ENCODE measurements at regions not wholly inside any gene's neighbourhood (a gene's known extent, or its start where the extent isn't known, plus 50 kb on each side); places are given as distances from the start of the nearest gene placed in this dataset.

DNA sequence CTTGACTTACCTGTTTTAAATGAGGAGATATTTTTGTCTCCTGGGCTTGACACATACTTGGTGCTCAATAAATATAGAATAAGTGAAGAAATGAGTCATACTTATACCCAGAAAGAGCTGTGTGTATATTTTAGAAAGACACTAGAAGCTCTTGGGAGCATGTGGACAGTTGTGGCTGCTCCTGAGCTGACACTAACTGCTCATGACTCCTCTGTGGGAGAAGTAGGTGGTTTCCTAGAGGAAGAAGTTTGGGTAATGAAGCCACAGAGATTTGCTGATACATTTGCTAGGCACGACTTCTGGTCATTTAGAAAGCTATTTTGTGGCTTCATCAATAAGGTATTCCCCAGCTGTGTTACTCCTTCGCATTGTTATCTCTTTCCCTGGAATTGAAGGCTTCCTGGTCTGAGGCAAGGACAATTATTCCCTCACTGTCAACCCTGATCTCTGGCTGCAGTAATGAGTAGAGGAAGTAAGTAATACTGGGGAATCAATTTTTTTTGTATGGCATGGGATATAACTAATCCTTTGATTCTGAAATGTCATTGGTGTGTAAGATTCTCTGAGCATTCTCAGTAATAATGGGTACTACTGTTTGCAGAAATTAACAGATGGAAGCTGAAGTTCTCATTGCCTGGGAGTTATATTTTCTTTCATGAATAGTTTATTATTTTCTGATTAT is 79.6 kb upstream of the DCBLD2 start:
- DNase-seq: no peak

DNA sequence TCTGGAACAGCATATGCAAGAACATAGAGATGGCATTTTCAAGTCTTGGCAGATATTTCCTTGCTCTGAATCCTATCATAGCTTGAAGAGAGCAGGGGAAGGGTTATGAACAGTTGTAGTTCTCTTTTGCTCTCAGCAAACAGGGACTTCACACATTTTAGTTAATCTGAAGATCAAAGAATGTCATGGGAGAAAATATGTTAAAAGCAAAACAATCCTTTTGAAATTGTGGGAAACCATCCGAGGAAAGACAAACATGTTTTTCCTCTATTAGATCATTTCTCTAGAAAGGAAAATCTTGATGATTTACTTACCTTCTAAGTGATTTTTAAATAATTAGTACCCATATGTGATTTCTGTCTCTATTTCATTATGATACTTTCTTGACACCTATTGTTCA is 77.8 kb upstream of the DCBLD2 start:
- no peak for DNase-seq

DNA sequence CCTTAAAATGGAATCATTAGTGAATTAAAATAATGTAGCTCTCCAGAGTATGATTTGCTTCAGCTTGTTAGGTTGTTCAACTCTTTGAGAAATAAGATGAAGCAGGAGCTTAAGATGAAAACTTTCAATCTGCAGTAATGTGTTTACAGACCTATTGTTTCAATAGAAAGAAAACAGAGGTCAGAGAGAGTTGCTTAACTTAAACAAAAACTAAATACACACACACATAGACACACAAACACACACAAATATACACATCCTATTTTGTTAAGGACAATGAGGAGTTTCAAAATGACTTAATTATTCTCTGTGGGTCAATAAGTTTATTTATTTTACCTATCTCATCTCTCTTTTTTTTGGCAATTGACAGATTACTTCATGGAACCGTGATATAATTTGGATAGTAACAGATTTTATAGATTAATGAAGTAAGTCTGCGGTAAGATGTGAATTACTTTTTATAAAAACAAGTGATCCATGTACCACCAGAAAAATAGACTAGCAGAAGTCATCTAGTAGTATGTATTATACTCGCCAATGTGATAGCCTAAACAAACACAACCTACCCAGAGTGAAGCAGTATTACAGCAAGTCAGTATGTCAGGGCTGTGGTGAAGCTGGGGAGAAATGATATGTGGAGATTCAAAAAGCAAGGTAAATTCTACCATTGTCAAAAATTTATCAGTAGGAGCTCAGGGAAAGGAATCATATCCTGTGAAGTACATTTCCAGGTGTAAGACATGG is 76.7 kb upstream of the DCBLD2 start:
- no peak for DNase-seq

DNA sequence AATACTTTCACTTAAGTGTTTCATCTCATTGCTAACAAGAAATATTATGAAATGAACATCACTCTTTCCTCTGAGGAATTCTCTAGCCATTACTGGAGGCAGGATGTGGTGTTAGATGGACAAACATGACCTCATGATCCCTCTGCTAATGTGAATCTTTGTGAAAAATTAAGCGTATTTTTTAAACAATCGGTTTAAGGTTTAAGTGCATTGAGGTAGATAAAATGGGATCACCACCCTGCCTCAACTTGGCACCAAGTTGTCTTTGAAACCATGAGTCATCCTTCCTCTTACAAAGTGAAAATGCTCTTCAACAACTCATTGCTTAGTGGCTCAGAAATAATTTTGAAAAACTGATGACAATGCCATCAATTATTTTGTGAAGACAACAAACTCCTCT is 76.0 kb upstream of the DCBLD2 start:
- DNase-seq: no peak

DNA sequence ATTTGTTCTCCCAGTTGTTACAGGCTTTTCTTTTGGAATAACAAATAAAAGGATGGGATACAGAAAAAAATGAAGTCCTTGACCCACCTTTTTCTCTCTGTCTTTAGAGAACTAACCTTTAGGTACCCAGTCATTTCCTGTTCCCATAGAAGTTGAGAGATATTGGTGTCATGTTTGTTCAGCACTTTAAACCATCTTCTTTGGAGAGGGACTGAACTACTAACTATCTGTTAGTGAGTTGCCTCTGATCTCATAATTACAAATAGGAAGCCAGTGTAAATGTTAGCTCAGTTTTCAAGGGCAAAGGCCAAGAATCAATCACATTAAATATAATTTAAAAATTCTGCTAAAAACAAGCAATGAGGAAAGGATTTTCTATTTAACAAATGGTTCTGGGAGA is 72.9 kb upstream of the DCBLD2 start:
- no peak for DNase-seq

DNA sequence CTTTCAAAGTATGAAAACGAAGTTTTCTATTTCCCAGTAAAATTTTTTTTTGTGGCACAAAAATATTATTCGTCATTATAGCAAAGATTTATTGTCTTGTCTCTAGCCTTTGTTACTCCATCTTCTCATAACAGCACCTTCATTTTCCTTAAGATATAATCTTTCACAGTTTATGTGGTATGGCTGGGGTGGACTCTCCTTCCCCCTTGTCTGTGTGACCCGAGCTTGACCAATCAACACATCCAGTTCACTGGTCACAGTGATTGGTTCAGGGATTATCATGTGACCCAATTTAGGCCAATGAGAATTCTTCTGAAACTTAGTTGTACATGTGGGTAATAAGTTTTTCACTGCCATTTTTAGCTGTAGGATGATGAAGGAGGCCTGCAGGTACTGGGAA is 71.2 kb upstream of the DCBLD2 start:
- no peak for DNase-seq

DNA sequence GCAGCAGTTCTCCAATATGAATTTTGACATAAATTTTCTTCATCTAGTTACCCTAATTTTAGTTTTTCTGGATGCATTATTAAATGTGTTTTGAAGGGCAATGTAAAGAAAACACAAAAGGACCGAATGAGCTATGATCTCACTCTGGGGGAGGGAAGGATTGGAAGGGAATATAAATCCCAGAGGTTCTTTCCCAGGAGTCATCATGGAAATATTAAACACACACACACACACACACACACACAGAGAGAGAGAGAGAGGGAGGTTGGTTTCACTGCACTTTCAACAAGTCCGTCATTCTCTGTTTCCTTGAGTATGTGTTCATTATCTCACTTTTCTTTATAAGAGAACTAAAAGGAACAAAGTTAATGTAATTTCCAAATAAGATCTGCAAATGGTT is 70.7 kb upstream of the DCBLD2 start:
- peak; percentile 20 for DNase-seq

DNA sequence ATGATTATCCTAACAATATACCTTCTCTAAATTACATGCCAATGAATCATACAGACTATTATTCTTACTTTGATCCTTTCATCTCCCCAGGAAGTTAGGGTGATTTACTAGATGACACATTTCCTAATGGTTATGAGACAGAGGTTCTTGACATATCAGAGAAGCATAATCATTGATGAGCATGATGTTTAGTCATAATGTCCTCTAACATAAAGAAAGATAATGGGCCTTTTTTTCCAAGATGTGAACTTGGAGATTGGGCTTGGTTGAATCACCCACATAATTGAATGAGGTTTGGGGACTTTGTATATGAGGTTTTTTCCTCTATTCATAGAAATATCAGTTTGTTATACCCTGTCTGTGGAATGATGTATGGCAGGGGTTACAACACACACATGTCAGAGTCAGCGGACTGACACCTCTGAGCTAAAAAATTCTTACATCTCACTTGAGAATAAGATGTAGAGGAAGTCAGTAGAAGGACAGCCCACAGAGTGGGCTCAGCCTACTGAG is 69.7 kb upstream of the DCBLD2 start:
- no peak for DNase-seq

DNA sequence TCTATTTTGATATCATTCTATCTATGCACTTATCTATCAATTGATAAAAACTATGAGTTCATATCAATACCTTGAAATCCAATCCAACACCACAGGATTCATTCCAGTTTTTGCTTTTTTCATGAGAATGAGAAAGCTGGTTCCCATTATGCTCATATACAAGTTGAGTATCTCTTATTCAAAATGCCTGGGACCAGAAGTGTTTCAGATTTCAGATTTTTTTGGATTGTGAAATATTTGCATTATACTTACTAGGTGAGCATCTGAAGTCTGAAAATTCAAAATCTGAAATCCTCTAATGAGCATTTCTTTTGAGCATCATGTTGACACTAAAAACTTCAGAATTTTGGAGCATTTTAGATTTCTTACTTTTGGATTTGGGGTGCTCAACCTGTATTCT is 67.8 kb upstream of the DCBLD2 start:
- no peak for DNase-seq

DNA sequence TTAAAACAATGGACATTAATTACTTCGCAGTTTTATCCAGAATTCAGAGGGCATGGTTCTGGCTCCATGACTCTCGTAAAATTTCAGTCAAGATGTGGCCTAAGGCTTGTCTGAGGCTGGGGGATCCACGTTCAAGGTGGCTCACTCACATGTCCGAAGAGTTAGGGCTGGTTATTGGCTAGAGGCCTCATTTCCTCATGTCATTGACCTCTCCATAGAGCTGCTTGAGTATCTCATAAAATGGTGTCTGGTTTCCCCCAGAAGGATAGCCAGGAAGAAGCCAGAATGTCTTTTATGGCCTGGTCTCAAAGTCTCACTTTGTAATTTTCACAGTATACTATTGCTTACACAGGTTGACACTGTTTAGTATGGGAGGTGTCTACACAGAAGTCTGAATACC is 67.3 kb upstream of the DCBLD2 start:
- no peak for DNase-seq

DNA sequence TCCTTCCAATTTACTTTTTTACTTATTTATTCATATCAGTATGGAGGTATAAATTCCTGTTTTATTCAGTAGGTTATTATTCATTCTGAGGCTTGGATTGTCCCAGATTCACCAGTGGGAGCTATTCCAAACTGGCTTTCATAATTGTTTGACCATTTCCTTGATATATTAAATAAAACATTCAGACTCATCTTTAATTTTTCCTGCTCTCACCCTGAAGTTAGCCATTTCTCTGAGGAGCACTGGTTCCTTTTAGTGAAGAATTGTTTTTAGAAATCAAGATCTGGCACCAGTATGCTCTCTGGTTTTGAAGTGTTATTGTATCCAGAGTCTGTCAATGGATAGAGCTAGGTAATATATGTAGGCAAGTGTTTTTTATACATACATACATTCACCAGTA is 66.9 kb upstream of the DCBLD2 start:
- no peak for DNase-seq

DNA sequence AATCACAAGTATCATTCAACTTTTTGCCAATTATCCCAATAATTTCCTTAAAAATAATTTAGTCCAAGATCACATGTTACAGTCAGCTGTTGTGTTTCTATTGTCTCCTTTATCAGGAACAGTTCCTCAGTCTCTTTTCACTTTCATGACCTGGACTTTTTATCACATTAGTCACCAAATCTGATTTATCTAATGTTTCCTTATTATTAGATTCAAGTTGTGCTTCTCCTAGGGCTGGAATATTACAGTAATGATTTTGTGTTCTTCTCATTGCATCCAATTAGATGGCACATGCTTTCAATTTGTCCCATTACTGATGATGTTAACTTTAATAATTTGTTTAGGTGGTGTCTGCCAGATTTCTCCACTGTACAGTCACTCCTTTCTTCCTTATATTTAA is 66.3 kb upstream of the DCBLD2 start:
- no peak for DNase-seq

DNA sequence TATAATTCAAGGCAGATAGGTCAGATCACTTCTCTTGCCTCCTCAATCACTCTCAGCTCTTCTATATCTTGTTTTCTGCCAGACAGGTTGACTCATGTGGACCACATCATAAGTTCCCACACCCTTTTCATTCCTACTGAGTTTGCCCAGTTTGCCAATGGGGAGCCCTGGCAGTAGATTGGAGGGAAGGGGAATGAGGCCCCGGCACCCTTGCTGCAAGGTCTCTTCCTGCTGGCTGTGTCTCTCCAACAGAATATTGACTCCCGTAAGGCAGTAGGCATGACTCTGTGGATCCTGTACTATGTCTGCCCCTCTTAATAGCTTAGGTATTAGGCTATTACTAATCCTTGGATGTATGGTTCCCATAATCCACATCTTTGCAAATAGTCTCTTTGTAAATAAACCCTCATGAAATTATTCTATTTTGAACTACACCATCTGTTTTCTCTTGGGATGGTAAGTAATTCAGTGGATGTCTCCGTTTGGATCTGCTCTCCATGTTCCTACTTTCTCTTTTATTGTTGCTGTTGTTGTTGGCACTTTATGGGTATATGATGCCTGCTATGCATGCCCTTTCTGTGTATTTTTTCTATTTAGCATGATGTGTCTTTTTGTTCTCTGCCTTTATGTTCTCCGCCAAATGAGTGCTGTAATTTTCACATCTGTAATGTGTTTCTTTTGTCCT is 65.5 kb upstream of the DCBLD2 start:
- no peak for DNase-seq

DNA sequence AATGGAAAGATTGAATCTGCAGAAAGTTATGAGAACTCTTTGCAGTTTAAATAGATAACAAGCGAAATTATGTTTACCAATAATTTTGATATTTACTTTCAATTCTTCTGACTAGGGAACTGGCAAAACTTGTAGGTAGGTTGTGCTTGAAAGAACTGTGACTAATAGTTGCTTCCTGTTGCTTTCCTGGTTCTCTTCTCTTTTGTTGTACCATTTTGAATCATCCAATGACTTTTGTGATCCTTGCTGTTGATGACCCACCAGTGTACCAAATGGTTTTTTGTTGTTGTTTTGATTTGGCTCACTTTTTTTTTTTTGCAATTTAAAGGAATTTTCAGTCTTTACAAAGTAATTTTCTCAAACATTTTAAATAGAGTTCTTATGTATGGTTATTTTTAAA is 64.9 kb upstream of the DCBLD2 start:
- DNase-seq: no peak

DNA sequence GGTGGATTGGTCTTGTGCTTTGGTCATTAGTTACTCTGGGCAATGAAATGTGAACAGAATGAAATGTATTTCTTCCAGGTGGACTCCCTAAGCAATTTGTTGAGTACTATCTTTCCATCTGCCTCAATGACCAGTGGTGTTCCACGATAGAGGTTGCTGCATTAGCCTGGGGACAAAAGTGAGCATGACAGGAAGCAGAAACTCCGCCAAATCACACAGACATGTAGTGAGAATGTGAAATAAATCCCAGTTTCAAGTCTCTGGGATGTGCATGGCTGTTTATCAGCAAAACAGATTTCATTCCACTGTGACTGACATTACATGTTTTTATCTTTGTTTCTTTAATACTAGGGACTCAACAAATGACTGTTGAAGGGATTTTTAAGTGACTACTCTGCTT is 63.3 kb upstream of the DCBLD2 start:
- DNase-seq: no peak

DNA sequence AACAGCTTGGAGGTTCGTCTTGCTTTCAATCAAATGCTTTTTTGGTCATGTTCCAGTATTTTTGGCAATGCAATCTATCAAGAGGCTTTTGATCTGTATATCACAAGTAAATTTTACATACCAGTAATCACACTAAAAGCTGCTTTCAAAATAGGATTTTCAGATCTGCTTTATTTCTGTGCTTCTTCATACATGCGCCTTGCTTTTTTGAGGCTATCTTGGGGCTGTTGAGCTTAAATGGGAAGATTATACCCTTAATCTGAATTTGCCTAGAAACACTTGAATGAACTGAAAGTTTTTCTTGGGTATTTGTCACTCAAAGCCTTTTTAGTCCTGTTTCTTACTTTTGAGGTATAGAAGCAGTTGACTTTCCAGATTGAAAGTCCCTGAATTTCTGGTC is 62.1 kb upstream of the DCBLD2 start:
- DNase-seq: no peak

DNA sequence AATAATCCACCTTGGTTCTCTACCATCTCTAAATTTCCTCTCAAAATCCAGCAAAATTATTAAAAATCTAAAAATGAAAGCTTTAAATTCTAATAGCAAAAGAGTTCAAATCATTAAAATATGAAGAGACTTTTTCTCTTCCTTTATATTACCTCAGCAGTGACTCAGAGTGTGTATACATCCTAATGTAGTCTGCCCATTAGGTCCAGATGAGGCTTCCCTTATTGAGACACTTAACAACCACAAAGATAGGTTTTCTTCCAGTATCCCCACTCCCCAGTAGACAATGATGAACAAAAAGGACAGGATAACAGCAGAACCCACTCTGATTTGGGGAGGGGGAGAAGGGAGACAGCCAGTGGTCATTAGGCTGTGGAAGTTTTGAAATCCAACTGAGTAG is 61.5 kb upstream of the DCBLD2 start:
- no peak for DNase-seq

DNA sequence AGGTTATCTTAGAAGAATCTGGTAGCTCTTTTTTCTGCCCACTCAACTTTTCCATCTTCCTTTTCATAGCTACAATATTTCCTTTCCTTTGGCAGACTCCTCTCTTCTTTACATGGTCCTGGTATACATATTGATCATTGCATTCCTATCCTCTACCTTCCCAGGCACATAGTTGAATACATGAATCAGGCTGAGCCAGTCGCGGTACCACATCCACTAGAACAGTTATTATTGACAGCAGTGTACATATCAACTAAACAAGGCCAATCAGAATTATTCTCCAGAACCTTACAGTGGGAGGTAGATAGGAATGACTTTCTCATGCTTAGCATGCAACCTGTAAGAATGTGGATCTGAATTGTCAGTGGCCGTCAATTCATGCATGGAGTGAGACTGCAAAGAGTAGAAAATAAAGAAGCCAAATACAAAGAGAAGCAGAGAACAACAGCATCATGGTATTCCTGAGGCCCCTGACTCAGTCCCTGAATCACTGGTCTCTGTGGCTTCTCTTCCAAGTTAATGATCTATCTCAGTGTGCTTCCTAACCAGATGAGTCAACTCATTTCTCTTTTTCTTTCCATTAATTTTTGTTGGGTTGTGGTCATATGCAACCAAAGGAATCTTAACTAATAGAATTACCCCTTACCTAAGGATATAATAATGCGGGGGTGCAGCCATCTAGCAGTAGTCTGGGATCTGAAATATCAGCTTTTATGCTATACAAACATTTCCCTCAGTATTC is 60.9 kb upstream of the DCBLD2 start:
- no peak for DNase-seq

DNA sequence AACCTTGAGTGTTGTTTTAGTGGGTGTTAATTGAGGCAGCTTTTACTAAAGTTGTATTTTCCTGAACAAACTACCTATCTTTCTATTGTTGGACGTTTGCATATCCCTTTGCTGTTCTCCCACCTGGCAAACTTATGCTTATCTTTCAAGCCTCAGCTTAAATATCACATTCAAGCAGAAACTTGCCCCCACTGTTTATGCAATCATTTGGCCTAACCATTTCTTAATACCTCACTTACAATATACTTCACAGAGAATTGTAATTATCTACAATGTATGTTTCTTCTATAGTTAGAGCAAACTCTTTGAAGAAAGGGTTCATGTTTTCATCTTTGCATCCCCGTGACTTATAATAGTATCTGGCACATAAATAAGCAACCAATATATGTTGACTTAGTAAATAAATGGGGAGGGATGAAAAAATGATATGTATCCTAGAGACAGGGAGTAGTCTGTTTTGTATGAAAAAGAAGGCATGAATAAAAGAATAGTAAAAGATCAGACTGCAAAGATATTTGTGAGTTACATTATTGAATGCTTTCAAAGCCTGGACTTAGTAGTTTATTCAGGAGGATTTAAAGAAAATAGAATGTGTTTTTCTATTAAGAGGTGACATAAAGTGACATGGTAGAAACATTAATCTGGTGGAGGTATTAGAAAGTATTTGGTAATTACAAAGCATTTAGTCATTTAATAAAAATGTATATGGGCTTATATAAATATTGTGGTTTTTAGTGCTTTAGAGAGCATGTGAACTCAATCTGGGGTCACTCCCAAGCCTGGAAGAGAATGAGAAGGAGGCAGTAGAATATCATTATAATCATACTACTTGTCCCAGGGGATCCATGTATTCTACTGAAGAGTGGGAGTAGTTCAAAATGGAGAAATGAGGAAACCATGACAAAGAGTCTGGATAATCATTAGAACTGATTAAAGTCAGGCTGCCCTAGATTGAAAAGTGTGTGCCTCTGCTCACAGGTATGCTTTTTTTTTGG is 60.0 kb upstream of the DCBLD2 start:
- no peak for DNase-seq

DNA sequence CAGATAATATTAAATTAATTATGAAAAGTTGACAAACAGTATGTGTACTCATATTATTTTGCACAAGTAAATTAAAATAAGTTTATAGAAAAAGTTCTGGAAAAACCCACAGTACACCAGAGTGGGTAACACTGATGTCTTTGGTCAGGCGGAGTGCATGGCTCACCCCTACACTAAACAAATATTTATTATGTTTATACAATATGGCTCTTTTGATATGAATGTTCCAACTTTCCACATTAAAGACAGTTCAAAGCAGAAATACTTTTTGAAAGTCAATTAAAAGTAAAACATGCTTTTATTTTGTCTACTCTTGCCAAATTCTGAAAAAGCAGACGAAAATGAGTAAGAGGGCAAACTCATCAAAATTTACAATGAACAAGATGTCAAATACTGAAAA is 56.2 kb upstream of the DCBLD2 start:
- no peak for DNase-seq

DNA sequence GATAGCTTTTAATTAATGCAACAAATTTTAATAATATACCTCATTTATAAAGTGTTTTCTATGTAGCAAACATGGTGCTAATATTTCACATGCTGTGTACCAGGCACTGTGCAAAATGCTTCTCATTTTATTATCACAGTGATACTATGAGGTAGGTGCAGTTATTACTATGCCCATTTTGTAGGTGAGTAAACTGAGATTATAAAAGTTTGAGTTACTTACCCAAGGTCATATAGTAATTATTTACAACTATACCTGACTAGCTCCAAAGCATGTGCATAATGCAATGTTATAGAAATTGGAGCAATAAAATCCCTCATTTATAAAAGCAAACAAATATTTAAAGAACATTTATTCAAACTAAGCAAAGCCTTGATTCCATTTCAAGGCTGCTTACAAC is 54.5 kb upstream of the DCBLD2 start:
- DNase-seq: no peak

Data from femur (tissue), 1 donor.